CD4-positive, alpha-beta T cell treated with Interleukin-1 beta for 1 hour (primary cell): ENCODE measurements at regions not wholly inside any gene's neighbourhood (a gene's known extent, or its start where the extent isn't known, plus 50 kb on each side); places are given as distances from the start of the nearest gene placed in this dataset.

ENCODE experiments used
- DNase-seq, 2 donors: peaks; one replicate each; pipeline ENCODE4 v3.0.0-alpha.2; 2020 to 2022

DNA sequence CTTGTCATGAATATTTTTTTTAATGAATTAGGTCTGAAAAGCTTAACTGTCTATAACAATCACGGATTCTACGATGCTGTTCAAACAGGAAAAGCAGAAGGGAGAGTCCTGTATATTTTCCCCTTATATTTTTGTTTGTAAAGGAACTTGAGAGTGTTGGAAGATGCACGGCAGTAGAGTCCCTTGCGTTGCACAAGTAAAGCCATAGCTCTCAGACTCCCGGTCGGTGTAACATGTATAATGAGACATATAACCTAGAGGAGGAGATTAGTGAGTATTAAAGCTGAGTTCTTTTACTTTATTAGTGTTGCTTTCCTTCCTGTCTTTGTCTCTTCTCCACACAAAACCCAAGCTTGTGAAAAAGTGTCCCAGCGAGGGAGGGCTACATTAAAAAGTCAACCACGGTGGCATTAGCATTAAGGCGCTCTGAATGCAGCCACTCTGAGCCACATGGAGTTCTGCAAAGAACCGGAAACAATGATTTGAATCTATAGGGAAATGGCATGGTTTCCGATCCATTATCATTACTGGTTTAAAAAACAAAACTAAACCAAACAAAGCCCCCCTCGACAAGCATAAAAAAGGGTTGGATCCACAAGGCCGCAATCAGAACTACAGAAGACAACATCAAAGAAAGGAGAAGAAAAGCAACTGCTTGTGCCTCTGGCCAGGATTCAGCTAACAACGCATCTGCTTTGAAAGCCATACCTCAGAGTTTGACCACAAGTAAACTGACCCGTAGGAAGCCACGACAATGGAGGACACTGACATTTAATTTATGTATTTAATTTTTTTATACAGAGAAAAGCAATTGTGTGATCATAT lies 356.8 kb downstream of the LMO4 start:
- no peak for DNase-seq

DNA sequence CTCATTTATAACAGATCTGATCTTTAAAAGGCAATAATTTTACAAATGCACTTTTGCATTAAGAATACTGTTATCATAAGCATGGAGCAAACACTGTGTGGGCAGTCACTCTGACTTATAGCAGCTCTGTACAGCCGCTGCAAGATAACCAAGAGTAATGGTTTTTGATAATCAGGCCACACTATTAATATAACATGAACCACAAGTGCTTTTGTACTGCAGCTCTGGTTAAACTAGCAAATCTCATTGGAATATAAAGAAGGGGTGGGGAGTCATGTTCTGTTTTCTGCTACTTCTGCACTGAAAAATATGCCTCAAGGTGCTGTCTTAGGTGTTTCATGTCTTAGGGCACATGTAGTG lies 357.4 kb downstream of the LMO4 start:
- DNase-seq, result no peak

DNA sequence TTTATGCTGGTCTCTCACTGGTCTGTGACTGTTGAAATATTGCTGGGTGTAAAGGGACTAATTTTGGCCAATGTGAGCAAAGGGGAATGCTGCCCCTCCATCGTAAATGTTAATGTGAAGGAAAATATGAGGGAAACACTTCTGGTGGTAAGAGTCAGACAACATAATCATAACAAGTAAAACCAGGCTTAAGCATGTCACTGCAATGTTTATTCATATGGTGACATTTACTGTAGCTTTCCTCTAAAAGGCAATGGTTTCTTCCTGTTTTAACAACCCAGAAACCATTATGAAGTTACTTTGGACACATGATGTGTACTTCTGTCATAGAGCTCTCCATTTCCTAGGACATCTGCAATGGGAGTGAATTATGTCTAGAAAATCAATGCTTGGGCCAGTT lies 358.0 kb downstream of the LMO4 start:
- DNase-seq, result no peak

DNA sequence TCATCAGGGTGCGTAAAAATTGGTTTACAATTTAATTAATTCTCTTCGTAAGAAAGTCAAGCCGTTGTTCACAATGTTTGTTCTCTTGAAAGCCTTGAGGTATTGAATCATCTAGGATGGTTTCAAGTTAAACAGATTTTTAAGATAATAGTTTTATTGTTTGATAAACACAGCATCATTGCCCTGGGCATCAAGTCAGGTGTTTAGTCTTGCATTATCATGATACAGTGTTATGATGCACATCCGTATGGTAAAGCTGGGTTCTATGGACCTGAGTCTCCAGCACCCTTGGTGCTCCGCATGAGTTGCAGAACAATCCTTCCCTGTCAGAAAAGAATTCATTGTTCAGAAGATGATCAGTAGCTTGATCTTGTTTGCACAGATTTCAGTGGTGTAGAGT lies 359.5 kb downstream of the LMO4 start:
- DNase-seq, result no peak

DNA sequence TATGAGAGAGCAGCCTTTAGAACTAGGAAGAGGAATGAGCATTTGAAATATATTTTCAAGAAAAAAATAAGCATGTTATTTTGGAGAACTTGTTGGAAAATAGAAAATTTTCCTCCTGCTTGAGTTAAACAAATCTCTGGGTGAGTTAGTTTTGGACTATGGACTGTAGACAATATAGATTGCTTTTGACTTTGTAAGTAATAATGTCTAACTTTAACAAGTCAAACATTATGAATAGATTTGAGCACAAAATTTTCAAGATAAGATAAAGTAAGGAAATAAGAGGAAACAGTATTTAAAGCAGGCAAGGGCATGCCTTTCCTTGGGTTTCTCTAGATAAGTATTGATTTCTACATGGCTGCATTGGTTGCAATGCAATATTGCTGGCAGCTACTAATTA lies 360.8 kb downstream of the LMO4 start:
- no peak for DNase-seq

DNA sequence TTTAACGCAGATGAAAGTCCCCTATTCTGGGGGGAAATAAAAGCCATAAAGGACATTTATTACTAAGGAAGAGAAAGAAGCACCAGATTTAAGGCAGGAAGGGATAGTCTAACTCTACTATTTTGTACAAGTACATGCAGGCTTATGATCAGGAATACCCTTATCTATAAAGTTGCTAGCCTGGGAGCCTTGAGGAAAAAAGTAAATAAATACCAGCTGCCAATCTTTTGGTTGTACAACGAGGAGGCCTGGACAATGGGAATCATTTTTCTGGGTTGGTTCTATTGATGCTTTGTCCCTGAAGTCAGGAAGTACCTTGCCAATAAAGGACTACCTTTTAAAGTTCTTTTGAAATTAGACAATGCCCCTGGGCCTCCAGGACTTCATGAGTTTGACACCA lies 367.8 kb downstream of the LMO4 start:
- DNase-seq, result no peak

DNA sequence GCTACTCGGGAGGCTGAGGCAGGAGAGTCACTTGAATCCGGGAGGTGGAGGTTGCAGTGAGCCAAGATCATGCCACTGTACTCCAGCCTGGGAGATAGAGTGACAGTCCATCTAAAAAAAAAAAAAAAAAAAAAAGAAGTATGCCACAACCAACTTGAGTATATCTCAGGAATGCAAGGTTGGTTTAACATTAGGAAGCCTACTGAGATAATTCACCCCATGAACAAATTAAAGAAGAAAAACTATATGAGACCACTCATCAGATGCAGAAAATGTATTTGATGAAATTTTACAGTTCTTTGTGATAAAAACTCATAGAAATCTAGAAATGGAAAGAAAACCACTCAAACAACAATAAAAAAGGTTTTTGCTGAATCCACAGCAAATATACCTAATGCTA lies 373.8 kb downstream of the LMO4 start:
- no peak for DNase-seq

DNA sequence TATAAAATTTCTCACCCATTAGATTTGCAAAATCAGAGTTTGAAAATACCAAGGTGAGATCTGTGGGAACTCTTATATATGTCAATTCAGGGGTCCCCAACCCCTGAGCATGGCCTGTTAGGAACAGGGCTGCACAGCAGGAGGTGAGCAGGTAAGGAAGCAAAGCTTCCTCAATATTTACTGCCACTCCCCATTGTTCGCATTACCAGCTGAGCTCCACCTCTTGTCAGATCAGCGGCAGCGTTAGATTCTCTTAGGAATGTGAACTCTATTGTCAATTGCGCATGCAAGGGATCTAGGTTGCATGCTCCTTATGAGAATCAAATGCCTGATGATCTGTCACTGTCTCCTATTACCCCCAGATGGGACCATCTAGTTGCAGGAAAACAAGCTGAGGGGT lies 376.6 kb downstream of the LMO4 start:
- no peak for DNase-seq

DNA sequence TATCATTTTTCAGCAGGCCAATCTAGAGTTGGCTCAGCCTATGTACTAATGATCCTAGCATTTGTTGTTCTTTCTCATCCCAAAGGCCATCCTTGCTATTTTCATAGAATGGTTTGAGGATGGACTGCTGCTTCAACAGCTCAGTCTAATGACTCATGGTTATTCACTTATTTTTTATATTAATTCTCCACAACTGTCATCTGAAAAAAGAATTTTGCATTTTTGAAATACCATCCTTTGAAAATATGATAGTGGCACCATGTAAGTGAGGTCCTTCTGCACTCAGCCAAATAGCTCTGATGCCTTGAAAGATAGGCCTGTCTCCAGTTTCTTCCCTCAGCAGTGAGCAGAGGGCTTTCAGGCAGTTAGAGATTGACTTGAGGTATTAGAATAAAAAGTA lies 377.5 kb downstream of the LMO4 start:
- DNase-seq, result no peak

DNA sequence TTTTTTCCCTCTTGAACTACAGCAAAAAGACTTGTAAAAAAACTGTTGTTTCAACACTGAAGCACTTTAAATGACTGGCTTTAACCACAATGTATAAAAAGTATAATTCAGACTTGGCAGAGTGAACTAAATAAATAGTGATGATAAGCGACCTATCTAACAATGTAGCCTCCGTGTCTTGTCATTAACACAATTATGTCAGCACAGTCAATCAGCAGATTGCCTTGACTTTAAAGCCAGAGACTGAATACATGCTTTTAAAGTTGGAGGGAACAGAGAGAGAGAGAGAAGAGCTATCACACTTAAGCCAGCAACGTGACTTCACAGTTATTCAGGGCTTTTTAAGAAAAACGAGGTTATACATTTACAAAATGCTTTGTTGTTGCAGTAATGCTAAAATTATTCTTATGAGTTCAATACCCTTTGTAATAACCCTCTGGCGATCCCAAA lies 378.1 kb downstream of the LMO4 start:
- no peak for DNase-seq

DNA sequence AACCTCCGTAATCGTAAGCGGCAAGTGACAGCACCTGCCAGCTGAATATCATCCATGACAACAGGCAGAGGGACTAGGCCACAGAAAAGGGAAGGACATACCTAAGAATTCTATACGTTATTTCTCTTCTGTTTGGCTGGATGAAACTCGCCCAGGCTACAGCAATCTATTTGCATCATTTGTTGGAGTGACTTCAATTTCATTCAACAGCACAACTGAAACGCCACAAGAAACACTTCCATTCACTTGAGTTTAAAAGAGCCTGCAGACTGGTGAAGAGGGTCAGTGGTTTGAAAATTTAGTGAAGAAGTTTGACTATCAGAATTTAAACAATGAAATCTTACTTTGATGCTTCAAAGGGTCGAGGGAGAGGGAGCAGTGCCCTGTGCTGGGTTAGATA lies 378.7 kb downstream of the LMO4 start:
- DNase-seq, result no peak

DNA sequence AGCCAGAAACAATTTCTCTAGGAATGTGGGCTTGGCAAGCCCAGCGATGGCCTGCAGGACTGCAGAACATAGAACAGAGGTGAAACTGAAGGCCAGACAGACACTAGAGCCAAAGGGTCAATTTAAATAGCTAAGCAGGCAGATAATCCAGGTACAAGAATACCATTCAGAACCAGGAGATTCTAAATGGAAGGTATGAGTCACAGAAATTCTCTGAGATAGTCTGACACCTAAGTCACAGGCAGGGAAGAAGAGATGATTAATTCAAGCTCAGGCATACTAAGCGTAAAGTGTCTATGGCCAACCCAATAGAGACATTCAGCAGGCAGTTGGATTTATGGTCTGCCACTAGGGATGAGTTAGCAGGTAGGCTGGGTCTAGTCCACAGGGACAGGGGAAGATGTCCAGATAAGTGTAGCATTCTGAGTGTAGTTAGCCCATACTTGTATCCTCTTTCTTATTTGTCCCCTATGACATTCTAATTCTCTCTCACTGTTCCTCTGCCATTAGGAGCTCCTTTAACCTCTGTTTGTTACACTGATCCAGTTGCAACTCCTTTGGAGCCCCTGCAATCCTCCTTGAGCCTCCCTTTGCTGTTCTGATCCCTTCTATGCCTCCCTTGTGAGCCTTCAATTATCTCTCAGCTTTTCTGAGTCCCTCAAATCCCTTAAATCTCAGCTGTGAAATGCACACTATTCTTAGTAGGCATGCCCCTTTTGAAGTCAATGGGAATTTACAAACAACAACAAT lies 383.8 kb downstream of the LMO4 start:
- DNase-seq, result no peak

DNA sequence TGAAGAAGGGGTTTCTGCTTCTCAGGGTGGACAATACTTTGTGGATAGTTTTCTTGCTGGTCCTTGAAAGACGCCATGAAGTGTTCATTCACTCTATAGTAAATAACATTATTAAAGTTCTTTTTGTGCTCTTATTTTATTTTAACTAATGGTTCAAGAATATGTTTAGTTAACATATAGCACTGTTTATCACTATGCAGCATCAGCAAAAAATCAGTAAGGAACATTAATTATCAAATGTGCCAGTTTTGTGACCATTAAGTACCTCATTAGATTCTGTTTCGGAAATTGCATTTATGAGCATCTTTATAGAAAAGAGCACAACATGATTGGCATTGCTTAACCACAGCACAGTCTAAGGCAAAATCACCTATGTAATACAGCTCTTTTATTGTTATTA lies 385.6 kb downstream of the LMO4 start:
- DNase-seq, result no peak

DNA sequence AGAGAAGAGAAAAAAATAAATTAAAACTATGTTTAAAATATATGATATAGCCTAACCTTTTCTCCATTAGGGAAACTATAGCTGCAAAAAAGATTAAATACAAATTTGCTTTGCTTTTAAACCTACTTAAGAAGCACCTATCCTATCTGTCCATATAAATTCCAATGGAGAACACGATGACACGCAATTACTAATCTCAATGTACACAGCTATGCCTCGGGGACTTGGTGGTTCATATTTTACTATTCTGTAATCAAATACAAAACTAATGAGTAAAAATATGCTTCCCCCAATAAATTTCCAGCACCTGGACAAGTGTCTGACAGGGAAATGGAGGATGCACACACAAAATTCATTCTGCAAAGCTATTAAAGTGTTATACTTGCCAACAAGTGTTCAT lies 386.4 kb downstream of the LMO4 start:
- DNase-seq, result no peak

DNA sequence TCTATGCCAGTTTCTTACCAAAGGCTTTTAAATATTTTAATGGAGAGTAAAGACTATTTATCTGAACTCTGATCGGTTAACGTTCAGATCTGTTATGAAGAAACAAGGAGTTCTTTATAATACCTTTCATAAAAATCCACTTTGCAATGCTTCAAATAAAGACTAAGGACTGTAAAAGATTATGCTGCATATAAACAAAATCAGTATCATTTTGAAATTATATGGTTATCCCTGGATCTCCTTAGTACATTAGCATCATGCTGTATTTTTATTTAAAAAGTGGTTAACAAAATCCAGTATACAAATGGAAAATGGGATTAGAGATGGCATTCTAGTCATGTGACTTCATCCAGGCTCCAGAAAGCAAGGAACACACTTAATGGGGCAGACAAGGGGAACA lies 386.8 kb downstream of the LMO4 start:
- DNase-seq, result no peak

DNA sequence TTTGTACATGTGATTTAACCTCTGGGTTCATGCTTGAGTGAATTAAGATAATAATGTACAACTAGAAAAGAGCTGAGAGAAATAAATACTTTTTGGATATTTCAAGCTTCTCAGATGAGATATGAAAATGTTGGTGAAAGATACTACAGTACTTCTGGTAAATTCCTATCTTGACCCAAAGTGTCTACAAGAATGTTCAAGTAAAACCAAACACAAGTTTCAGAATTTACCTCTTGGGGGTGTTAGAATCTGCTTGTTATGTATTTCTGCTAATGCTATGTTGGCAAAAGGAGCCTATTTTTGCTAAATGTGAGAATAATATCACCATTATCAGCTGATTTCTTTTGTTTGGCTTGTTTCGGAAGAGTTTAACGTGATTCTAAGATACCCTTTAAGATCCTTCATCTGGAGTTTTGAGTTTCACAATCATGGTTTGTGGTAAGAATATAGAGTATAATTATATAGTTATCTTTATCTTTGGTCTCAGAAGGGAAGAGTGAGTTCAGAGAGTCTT lies 388.5 kb downstream of the LMO4 start:
- DNase-seq, result no peak

DNA sequence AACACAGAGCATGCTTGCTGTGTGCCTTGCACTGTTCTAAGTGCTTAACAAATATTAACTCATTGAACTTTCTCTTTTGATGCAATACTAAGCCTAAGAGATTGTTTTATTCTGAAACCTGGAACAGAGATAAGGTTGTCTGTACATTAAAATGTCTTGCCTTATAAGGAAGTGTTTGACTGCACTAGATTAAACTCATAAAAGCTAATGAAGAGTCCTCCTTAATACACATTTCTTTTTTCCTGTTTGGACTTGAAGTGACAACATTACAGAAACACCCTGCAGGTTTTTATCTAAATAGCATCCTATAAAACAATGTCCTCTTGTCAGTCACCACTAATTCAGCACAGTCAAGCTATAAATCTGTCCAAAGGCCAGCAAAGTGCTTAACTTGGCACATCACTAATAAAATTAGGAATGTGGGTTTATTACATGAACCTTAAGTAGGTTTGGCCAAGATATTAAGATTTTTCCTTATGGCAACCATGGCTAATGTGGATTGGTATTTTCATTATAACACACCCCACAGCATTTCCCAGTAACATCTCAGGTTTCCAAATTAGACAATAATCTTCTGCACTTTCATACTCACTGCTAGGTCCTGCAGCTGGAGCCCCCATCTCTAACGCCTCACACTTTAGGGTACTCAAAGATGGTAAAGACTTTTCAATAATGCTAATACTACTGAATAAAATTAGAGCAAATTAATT lies 389.7 kb downstream of the LMO4 start:
- DNase-seq, result no peak

DNA sequence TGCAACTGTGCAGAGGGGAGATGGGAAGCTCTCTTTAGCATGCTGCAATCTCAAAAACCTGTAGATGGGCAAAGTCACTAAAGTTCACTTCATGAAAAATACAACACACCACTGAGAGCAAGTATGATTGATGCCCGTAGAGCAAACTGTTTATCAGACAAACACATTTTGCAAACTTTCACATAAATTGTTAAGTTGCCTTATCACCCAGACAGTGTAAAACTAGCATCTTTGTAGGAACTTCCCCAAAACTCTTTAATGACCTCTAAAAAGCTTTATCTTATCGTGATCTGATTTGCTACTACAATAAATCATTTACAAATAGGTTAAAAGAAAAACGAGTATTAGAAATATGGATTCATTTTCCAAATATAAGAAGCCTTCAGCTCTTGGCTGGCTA lies 391.0 kb downstream of the LMO4 start:
- DNase-seq, result no peak

DNA sequence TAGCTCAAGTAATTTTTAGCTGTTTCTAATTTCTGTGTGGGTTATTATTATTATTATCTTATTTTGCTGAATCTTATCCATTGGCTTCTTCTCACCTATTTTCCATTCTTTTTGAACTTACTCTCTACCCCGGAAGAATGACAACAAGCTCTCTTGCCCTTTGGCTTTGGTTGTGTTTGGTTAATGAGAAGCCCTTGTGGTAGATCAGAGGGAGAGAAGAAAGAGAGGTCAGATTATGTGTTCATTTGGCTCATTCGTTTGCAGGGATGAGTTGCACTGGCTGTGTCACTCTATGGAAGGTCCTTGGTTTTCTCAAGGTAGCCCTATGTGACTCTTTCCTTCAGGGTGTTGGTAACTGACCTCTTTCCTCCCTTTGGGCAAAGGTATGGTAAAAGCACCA lies 391.9 kb downstream of the LMO4 start:
- no peak for DNase-seq

DNA sequence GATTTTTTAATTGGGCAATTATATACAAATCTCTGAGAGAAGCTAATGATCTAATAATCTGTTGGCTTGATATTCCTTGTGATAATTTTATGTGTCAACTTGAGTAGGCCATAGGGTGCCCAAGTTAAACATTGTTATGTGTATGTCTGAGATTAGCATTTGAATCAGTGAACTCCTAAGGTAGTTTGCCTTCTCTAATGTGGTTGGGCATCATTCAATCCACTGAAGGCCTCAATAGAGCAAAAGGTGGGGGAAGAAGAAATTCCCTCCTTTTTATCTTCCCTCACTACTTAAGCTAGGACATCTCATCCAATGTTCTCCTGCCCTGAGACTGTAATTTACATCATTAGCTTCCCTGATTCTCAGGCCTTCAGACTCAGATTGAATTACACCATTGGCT lies 394.5 kb downstream of the LMO4 start:
- DNase-seq, result no peak

DNA sequence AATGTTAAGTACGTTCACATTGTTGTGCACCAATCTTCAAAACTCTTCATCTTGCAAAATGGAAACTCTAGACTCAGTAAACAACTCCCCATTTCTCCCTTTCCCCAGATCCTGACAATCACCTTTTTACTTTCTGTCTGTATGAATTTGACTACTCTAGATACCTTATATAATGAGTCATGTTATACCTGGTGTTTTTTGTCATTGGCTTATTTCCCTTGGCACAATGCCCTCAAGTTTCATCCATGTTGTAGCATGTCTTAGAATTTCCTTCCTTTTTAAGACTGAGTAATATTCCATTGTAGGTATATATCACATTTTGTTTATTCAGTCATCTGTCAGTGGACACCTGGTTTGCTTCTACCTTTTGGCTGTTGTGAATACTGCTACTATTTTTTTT lies 399.5 kb downstream of the LMO4 start:
- no peak for DNase-seq

DNA sequence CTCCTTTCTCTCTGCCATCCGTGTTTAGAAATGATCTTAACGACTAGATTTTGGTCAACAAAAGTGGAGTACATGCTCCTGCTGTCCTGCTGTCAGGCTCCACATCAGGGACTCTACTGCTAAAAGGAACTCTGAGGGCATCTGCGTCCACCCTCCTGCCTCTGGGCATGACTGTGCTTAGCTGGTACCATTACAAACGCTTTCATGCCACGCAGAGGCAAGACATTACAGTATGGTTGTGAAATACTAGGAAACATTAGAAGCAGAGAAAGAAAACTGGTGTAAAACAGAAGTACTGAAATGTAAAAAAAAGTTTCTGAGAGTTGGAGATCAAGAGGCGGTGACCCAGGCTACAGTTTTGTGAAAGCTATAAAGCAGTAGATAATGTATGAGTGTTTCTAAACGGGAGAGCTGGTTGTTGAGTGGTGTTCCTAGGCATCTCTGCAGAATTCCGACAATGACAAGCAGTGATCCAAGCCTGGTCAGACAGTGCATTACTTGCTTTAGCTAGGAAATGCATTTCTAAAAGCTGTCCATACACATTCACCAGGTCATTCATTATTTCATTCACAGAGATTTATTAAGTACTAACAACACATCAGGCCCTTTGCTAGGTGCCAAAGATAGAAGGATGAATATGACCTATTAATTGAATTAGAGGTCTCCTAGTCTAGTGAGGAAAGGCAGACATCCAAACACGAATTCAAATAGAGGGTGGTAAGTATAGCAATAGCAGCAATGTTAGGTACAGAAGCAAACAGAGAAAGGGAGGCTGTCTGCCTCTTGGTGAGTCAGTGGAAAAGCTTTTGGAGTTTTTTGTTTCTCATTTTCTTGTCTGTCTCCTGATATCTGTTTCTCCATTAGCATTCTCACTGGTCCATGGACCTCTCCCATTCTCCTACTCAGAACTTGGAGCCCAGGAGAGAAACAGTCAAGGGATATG lies 401.9 kb downstream of the LMO4 start:
- DNase-seq, result no peak

DNA sequence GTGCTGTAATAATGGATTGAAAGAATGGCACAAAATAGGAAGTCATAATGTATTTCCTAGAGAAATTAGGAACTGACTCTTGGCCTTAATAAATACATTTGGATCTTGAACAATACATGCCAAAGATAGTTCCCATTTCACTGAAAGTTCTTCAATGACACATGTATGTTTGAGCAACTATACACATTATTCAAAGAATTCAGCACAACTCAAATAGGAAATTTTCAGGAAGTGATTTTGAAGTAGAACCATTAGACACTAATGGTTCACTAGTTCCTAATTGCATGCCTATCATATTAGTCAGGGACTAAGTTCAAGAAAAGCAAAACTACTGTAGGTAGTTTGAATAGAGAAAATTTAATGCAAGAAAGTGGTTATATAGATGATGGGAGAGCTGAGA lies 404.7 kb downstream of the LMO4 start:
- no peak for DNase-seq
